HepG2 (cell line): ENCODE measurements at regions not wholly inside any gene's neighbourhood (a gene's known extent, or its start where the extent isn't known, plus 50 kb on each side); places are given as distances from the start of the nearest gene placed in this dataset.

Source experiments
- ATAC-seq: fragments of 200-7000 bp; cut with Tn5 transposase; 3 replicates; pipeline ENCODE4 v1.9.1; 2020; ENCODE audit warnings: mild to moderate bottlenecking, moderate library complexity
- BruUV-seq: library from RNA; stranded (reverse); fragments of 400-500 nt; replicated peaks from 2 replicates; lab custom pipeline; 2021; lab: Mats Ljungman, UMichigan
- CTCF ChIA-PET: fragments of 300-600 bp; formaldehyde crosslinking; extraction: SDS; loops from one replicate; lab custom pipeline; 2021; ENCODE audit warnings: low total read pairs, inconsistent platforms, low intra/inter-chr PET ratio; lab: Yijun Ruan, JAX
- POLR2A ChIA-PET: fragments of 350-600 bp; sonication (Branson Sonifier 250); formaldehyde crosslinking; loops from one replicate; lab custom pipeline; 2020; ENCODE audit warnings: antibody characterized with exemption, inconsistent platforms; lab: Yijun Ruan, JAX
- DNase-seq: peaks from one replicate; pipeline ENCODE4 v3.0.0-alpha.2; 2015; ENCODE audit warnings: low spot score
- FAIRE-seq: peaks from 3 replicates; lab custom pipeline; 2011; peaks lifted over from hg19 to GRCh38; lab: Jason Lieb, UNC
- H2AFZ ChIP-seq: one replicate; pipeline ENCODE4 v1.6.1; 2011; ENCODE audit warnings: low read length, inconsistent platforms
- H3K27ac ChIP-seq: fragments of 300-600 bp; 3 replicates; pipeline ENCODE4 v1.8.0; 2011; ENCODE audit warnings: mixed run types, mild to moderate bottlenecking, mixed read lengths, low read length, inconsistent platforms; ENCODE audit not compliant: insufficient read depth; ENCODE audit errors: extremely low read length
- H3K27me3 ChIP-seq, 2 experiments: fragments of 200-600 bp in 1 of 2; 2 replicates in 1 of 2; 3 replicates in 1 of 2; pipeline versions ENCODE4 v1.6.0 to v1.8.0; 2011; ENCODE audit warnings: low read length in 2 of 2, mild to moderate bottlenecking in 2 of 2, moderate library complexity in 2 of 2, inconsistent platforms in 1 of 2; ENCODE audit not compliant: insufficient read depth in 2 of 2, control insufficient read depth in 1 of 2
- H3K36me3 ChIP-seq, 2 experiments: fragments of 200-600 bp in 1 of 2; replicated peaks in 1 of 2; 2 replicates in 1 of 2; 3 replicates in 1 of 2; pipeline versions ENCODE4 v1.5.1 to v1.8.0; 2011; ENCODE audit warnings: low read length in 2 of 2, inconsistent platforms in 1 of 2; ENCODE audit not compliant: insufficient read depth in 2 of 2, control insufficient read depth in 1 of 2
- H3K4me1 ChIP-seq: 2 replicates; pipeline ENCODE4 v1.5.1; 2012; ENCODE audit warnings: low read length, inconsistent platforms; ENCODE audit not compliant: insufficient read depth
- H3K4me2 ChIP-seq: 2 replicates; pipeline ENCODE4 v1.6.0; 2011; ENCODE audit warnings: low read depth, low read length, inconsistent platforms
- H3K4me3 ChIP-seq, 3 experiments: fragments of 200-600 bp in 1 of 3; sonication (generic), shearing (Covaris generic) in 1 of 3; replicated peaks in 1 of 3; 2 replicates each; pipeline ENCODE4 v1.5.1; 2011 to 2016; ENCODE audit warnings: low read length in 3 of 3, inconsistent platforms in 2 of 3, low read depth in 2 of 3, mild to moderate bottlenecking in 2 of 3, control low read depth in 1 of 3, mixed read lengths in 1 of 3; ENCODE audit not compliant: insufficient read depth in 1 of 3
- H3K79me2 ChIP-seq: one replicate; pipeline ENCODE4 v1.6.1; 2011; ENCODE audit warnings: low read length, inconsistent platforms; ENCODE audit not compliant: insufficient read depth
- H3K9ac ChIP-seq: 2 replicates; pipeline ENCODE4 v1.6.0; 2011; ENCODE audit warnings: mild to moderate bottlenecking, low read depth, low read length, inconsistent platforms; ENCODE audit not compliant: insufficient read depth
- H3K9me3 ChIP-seq: 2 replicates; pipeline ENCODE4 v1.5.1; 2012; ENCODE audit warnings: mild to moderate bottlenecking, low read length
- H4K20me1 ChIP-seq: 2 replicates; pipeline ENCODE4 v1.6.0; 2011; ENCODE audit warnings: inconsistent platforms, mild to moderate bottlenecking, low read length, moderate library complexity; ENCODE audit not compliant: insufficient read depth
- BRD4 ChIP-seq: sonication (generic); formaldehyde crosslinking; IDR thresholded peaks from 2 replicates; pipeline ENCODE4 v1.4.0; 2020; ENCODE audit warnings: missing genetic modification reagents
- CCDC6 ChIP-seq: sonication (generic); formaldehyde crosslinking; IDR thresholded peaks from 2 replicates; pipeline ENCODE4 v1.8.1; 2022; ENCODE audit warnings: mild to moderate bottlenecking, missing genetic modification reagents, moderate library complexity
- GZF1 ChIP-seq: sonication (generic); formaldehyde crosslinking; IDR thresholded peaks from 2 replicates; pipeline ENCODE4 v1.5.1; 2020; ENCODE audit warnings: mild to moderate bottlenecking, missing genetic modification reagents
- HNRNPK ChIP-seq: fragments of 200-400 bp; formaldehyde crosslinking; IDR thresholded peaks from 2 replicates; pipeline ENCODE4 v1.6.1; 2018; ENCODE audit warnings: low read length, low read depth, moderate library complexity, mild to moderate bottlenecking; ENCODE audit not compliant: poor library complexity, severe bottlenecking
- KLF11 ChIP-seq: IDR thresholded peaks from 2 replicates; pipeline ENCODE4 v1.6.1; 2016; ENCODE audit warnings: missing compliant biosample characterization
- NAIF1 ChIP-seq: sonication (generic); formaldehyde crosslinking; IDR thresholded peaks from 2 replicates; pipeline ENCODE4 v1.5.0; 2020; ENCODE audit warnings: mild to moderate bottlenecking, missing genetic modification reagents, borderline replicate concordance
- PLRG1 ChIP-seq: fragments of 450-650 bp; conservative IDR thresholded peaks from 2 replicates; pipeline ENCODE4 v1.6.1; 2016
- SKI ChIP-seq: fragments of 450-650 bp; IDR thresholded peaks from one replicate; pipeline ENCODE4 v1.6.1; 2018; ENCODE audit warnings: mild to moderate bottlenecking; ENCODE audit not compliant: partially characterized antibody
- SRSF9 ChIP-seq: fragments of 200-400 bp; formaldehyde crosslinking; IDR thresholded peaks from 2 replicates; pipeline ENCODE4 v1.6.1; 2018; ENCODE audit warnings: borderline replicate concordance, mild to moderate bottlenecking, low read depth, low read length; ENCODE audit not compliant: insufficient read depth, poor library complexity, severe bottlenecking
- ZFP36 ChIP-seq: fragments of 150-350 bp; IDR thresholded peaks from 2 replicates; pipeline ENCODE4 v1.6.1; 2018; ENCODE audit warnings: borderline replicate concordance, low read length, low read depth; ENCODE audit not compliant: partially characterized antibody
- ZFP37 ChIP-seq: sonication (generic); formaldehyde crosslinking; IDR thresholded peaks from 2 replicates; pipeline ENCODE4 v1.4.0; 2020; ENCODE audit warnings: missing genetic modification reagents, borderline replicate concordance
- ZKSCAN5 ChIP-seq: sonication (generic); formaldehyde crosslinking; IDR thresholded peaks from 2 replicates; pipeline ENCODE4 v1.5.1; 2020; ENCODE audit warnings: mild to moderate bottlenecking, missing genetic modification reagents
- ZNF550 ChIP-seq: sonication (generic); formaldehyde crosslinking; IDR thresholded peaks from 2 replicates; pipeline ENCODE4 v1.4.0; 2020; ENCODE audit warnings: mild to moderate bottlenecking, missing genetic modification reagents, borderline replicate concordance
- ZNF570 ChIP-seq: sonication (generic); formaldehyde crosslinking; IDR thresholded peaks from 2 replicates; pipeline ENCODE4 v1.4.0; 2020; ENCODE audit warnings: mild to moderate bottlenecking, missing genetic modification reagents, borderline replicate concordance
- ZNF629 ChIP-seq: sonication (generic); formaldehyde crosslinking; conservative IDR thresholded peaks from 2 replicates; pipeline ENCODE4 v1.5.0; 2020; ENCODE audit warnings: missing genetic modification reagents
- ZNF878 ChIP-seq: sonication (generic); formaldehyde crosslinking; IDR thresholded peaks from 2 replicates; pipeline ENCODE4 v1.8.1; 2023; ENCODE audit warnings: mild to moderate bottlenecking, missing genetic modification reagents, moderate library complexity
- WGBS: methylation state at CpG from one replicate; pipeline ENCODE4 v1.1.6; 2017; ENCODE audit warnings: low lambda C conversion rate; 5-methylcytosine and 5-hydroxymethylcytosine counted together
- in situ Hi-C: cut with HindIII; loops from 2 replicates; pipeline ENCODE4 v1.10.0; 2017; ENCODE audit warnings: low pct_unique_long_range_greater_than_20kb; ENCODE audit not compliant: extremely low pct_ligation_motif_present
- intact Hi-C: fragments of 100-400 bp; cut with micrococcal nuclease; formaldehyde crosslinking; loops from one replicate; pipeline ENCODE4 v1.10.0; 2022; ENCODE audit not compliant: unreplicated experiment
- TF ChIP-seq, protein P1 (sequence below): IDR thresholded peaks from 2 replicates; pipeline ENCODE4 v1.6.1; 2018; ENCODE audit warnings: missing genetic modification reagents
- TF ChIP-seq, protein P2 (sequence below): sonication (generic); formaldehyde crosslinking; conservative IDR thresholded peaks from 2 replicates; pipeline ENCODE4 v1.8.0; 2022; ENCODE audit warnings: mild to moderate bottlenecking, moderate library complexity, missing genetic modification reagents

DNA sequence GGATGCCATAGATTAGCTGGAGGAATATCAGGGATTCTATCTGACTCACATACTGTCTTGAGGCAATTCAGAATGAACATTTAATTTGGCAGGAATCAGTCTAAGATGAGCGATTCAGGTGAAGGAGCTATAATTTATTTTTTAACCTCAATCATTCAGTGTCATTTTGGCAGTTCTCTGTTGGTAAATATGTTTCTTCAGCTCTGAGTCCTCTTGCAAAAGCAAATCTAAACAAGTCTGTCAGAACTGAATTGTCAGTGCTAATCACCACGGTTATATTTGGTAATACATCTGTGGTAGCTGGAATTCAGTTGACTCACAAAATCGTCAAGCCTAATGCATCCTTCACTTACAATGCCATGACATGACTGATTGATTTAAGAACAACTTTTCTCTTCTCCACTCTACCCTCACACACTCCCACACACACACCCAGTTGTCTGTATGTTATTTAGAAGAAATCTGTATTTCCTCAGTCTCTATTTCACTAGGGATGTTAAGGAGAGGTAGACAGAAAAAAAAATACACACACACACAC is 516.6 kb upstream of the NXPH2 start:
- in situ Hi-C loops: no loop called here
- TF ChIP-seq HNRNPK (no peak), GZF1 (CRISPR knock-in tag) (no peak), PLRG1 (no peak), CCDC6 (no peak), ZKSCAN5 (CRISPR knock-in tag) (no peak), ZNF629 (CRISPR knock-in tag) (no peak), ZNF550 (CRISPR knock-in tag) (no peak)
- TF ChIP-seq, protein P1, sequence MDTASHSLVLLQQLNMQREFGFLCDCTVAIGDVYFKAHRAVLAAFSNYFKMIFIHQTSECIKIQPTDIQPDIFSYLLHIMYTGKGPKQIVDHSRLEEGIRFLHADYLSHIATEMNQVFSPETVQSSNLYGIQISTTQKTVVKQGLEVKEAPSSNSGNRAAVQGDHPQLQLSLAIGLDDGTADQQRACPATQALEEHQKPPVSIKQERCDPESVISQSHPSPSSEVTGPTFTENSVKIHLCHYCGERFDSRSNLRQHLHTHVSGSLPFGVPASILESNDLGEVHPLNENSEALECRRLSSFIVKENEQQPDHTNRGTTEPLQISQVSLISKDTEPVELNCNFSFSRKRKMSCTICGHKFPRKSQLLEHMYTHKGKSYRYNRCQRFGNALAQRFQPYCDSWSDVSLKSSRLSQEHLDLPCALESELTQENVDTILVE: no peak
- Histone ChIP-seq H2AFZ (no peak overlapping the region), H4K20me1 (no peaks in the 10 kb centered on the region), H3K36me3 (no peaks in the 10 kb centered on the region), H3K79me2 (no peaks in the 10 kb centered on the region), H3K4me2 (no peak overlapping the region), H3K4me3 (no peak overlapping the region), H3K9me3 (no peaks in the 10 kb centered on the region), H3K4me1 (no peaks in the 10 kb centered on the region), H3K27ac (no peak overlapping the region), H3K9ac (no peak overlapping the region), H3K27me3 (no peaks in the 10 kb centered on the region)
- BruUV-seq: no TSS peak
- intact Hi-C loops: no loop called here
- POLR2A ChIA-PET: no interaction called here
- no peak for ATAC-seq
- CTCF ChIA-PET: no interaction called here
- no peak for FAIRE-seq
- DNase-seq: no peak
- 2% methylated on average over 3 of the region's 3 CpGs for WGBS

DNA sequence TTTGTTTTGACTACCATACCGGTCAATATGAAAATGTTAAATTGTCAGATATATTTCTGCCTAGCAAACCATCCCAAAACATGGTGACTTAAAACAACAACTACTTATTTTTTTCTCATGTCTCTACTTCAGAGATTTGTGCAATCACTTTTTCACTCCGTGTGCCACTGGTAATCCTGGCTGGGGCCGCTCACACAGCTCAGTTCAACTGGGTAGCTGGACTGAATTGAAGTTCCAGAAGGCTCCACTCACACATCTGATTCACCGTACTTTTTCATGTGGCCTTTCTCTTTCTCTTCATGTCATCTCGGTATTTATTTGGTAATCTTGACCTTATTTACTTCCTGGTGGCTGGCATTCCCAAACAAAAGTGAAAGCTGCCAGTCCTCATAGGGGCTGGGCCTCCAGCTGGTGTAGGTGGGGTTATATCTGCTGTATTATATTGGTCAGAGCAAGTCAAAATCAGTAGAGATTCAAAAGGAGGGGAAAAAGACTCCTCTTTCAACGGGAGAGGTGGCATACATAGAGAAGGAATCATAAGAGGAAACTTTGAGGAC is 513.9 kb upstream of the NXPH2 start:
- H2AFZ ChIP-seq: no peak overlapping the region
- H3K27me3 ChIP-seq: no peaks in the 10 kb centered on the region
- BruUV-seq: no TSS peak
- WGBS: 8% methylated on average over 6 of the region's 6 CpGs
- H3K79me2 ChIP-seq: no peaks in the 10 kb centered on the region
- in situ Hi-C loops (no loop called here), intact Hi-C loops (no loop called here)
- no peaks in the 10 kb centered on the region for H4K20me1 ChIP-seq
- no peaks in the 10 kb centered on the region for H3K9me3 ChIP-seq
- ChIA-PET POLR2A (no interaction called here), CTCF (no interaction called here)
- no peak overlapping the region for H3K27ac ChIP-seq
- ATAC-seq: peak; percentile 40; the same call in 1 of the 3 replicates
- FAIRE-seq: no peak
- no peaks in the 10 kb centered on the region for H3K4me1 ChIP-seq
- H3K9ac ChIP-seq: no peak overlapping the region
- no peak for DNase-seq
- no peak overlapping the region for H3K4me2 ChIP-seq
- no peaks in the 10 kb centered on the region for H3K36me3 ChIP-seq
- H3K4me3 ChIP-seq: no peak overlapping the region
- no peak for TF ChIP-seq ZFP37 (CRISPR knock-in tag)
- TF ChIP-seq, protein P2, sequence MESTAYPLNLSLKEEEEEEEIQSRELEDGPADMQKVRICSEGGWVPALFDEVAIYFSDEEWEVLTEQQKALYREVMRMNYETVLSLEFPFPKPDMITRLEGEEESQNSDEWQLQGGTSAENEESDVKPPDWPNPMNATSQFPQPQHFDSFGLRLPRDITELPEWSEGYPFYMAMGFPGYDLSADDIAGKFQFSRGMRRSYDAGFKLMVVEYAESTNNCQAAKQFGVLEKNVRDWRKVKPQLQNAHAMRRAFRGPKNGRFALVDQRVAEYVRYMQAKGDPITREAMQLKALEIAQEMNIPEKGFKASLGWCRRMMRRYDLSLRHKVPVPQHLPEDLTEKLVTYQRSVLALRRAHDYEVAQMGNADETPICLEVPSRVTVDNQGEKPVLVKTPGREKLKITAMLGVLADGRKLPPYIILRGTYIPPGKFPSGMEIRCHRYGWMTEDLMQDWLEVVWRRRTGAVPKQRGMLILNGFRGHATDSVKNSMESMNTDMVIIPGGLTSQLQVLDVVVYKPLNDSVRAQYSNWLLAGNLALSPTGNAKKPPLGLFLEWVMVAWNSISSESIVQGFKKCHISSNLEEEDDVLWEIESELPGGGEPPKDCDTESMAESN (CRISPR knock-in tag): no peak
- no peak for TF ChIP-seq SKI
- TF ChIP-seq ZFP36: no peak
- no peak for TF ChIP-seq ZNF570
- TF ChIP-seq SRSF9: no peak
- TF ChIP-seq KLF11 (CRISPR knock-in tag): no peak
- no peak for TF ChIP-seq NAIF1
- TF ChIP-seq BRD4 (CRISPR knock-in tag): no peak
- TF ChIP-seq ZNF878 (CRISPR knock-in tag): no peak
